ENCODE measurements at regions not wholly inside any gene's neighbourhood (a gene's known extent, or its start where the extent isn't known, plus 50 kb on each side); places are given as distances from the start of the nearest gene placed in this dataset.
"Not testable (repeated sequence)": the region's sequence is repeated elsewhere in the genome, so short reads cannot be mapped to it uniquely, and the experiment has no call there.

- DNase-seq; ATAC-seq; intact Hi-C loops (cut with DNase I, micrococcal nuclease); H3K9me3 ChIP-seq; H3K36me3 ChIP-seq (ENCODE audit: low read depth); H3K4me1 ChIP-seq (ENCODE audit: low read depth); H3K4me3 ChIP-seq: not testable (repeated sequence)
These were observed 71.6 kb downstream of the PCMTD2 start for GRCh38 chr20:64327223-64327549.

GRCh38 chr20:64327550-64328317 lies 72.2 kb downstream of the PCMTD2 start:
- ATAC-seq (peak; percentile 100), DNase-seq (peak in 1 of 3 donors; percentile 44)
- H3K4me3 ChIP-seq; H3K4me1 ChIP-seq (ENCODE audit: low read depth); H3K36me3 ChIP-seq (ENCODE audit: low read depth); intact Hi-C loops (cut with DNase I, micrococcal nuclease); H3K9me3 ChIP-seq: not testable (repeated sequence)

- H3K9me3 ChIP-seq; H3K4me1 ChIP-seq (ENCODE audit: low read depth); H3K36me3 ChIP-seq (ENCODE audit: low read depth); DNase-seq; intact Hi-C loops (cut with DNase I, micrococcal nuclease); H3K4me3 ChIP-seq; ATAC-seq: not testable (repeated sequence)
These were observed 73.2 kb downstream of the PCMTD2 start for GRCh38 chr20:64328595-64329250.

- H3K4me3 ChIP-seq; H3K9me3 ChIP-seq; H3K4me1 ChIP-seq (ENCODE audit: low read depth); ATAC-seq; DNase-seq; intact Hi-C loops (cut with DNase I, micrococcal nuclease); H3K36me3 ChIP-seq (ENCODE audit: low read depth): not testable (repeated sequence)
These were observed 77.1 kb downstream of the PCMTD2 start for GRCh38 chr20:64332627-64333026.

All from mucosa of descending colon (tissue), 3 donors.